CD14-positive monocyte (primary cell): ENCODE measurements at regions not wholly inside any gene's neighbourhood (a gene's known extent, or its start where the extent isn't known, plus 50 kb on each side); places are given as distances from the start of the nearest gene placed in this dataset.

ENCODE experiments used
- DNase-seq, 3 donors: peaks; one replicate each; pipeline ENCODE4 v3.0.0-alpha.2; 2011 to 2022
- H2AFZ ChIP-seq: 2 replicates; pipeline ENCODE4 v1.6.0; 2012; ENCODE audit warnings: mild to moderate bottlenecking, low read depth, low read length, inconsistent platforms; ENCODE audit not compliant: insufficient read depth, poor library complexity, severe bottlenecking
- H3K27ac ChIP-seq, 2 donors: 1 replicate in 1 of 2; 2 replicates in 1 of 2; pipeline ENCODE4 v1.5.1; 2012 to 2013; ENCODE audit warnings: low read length in 2 of 2, control low read depth in 1 of 2, inconsistent platforms in 1 of 2, low read depth in 1 of 2, mild to moderate bottlenecking in 1 of 2
- H3K27me3 ChIP-seq, 2 donors: one replicate each; pipeline versions ENCODE4 v1.6.0 to v1.6.1; 2011 to 2013; ENCODE audit warnings: low read length in 2 of 2; ENCODE audit not compliant: control insufficient read depth in 2 of 2, insufficient read depth in 2 of 2
- H3K36me3 ChIP-seq, 2 donors: replicated peaks in 1 of 2; 1 replicate in 1 of 2; 2 replicates in 1 of 2; pipeline versions ENCODE4 v1.5.1 to v1.6.1; 2012 to 2013; ENCODE audit warnings: low read length in 2 of 2, control low read depth in 1 of 2, inconsistent platforms in 1 of 2, mild to moderate bottlenecking in 1 of 2; ENCODE audit not compliant: insufficient read depth in 2 of 2, control insufficient read depth in 1 of 2
- H3K4me1 ChIP-seq, 2 donors: 1 replicate in 1 of 2; 2 replicates in 1 of 2; pipeline versions ENCODE4 v1.5.1 to v1.6.1; 2012 to 2013; ENCODE audit warnings: low read length in 2 of 2, control low read depth in 1 of 2, inconsistent platforms in 1 of 2, mild to moderate bottlenecking in 1 of 2, moderate library complexity in 1 of 2; ENCODE audit not compliant: insufficient read depth in 2 of 2, control insufficient read depth in 1 of 2
- H3K4me2 ChIP-seq: replicated peaks from 2 replicates; pipeline ENCODE3; 2012; ENCODE audit warnings: low read length, moderate library complexity, mild to moderate bottlenecking; ENCODE audit not compliant: poor library complexity, severe bottlenecking; ENCODE audit errors: extremely low read depth
- H3K4me3 ChIP-seq, 3 experiments: fragments of 200-600 bp in 1 of 3; sonication (generic) in 1 of 3; replicated peaks in 1 of 3; 1 replicate in 2 of 3; 2 replicates in 1 of 3; pipeline ENCODE4 v1.5.1; 2011 to 2013; ENCODE audit warnings: low read length in 3 of 3, mild to moderate bottlenecking in 3 of 3, control low read depth in 2 of 3, low read depth in 2 of 3, inconsistent platforms in 1 of 3, moderate library complexity in 1 of 3
- H3K79me2 ChIP-seq: 2 replicates; pipeline ENCODE4 v1.6.0; 2012; ENCODE audit warnings: mild to moderate bottlenecking, control low read depth, inconsistent platforms, low read length, moderate library complexity; ENCODE audit not compliant: insufficient read depth
- H3K9ac ChIP-seq: 2 replicates; pipeline ENCODE4 v1.6.0; 2017; ENCODE audit warnings: low read length, mild to moderate bottlenecking; ENCODE audit not compliant: insufficient read depth, poor library complexity, severe bottlenecking
- H3K9me3 ChIP-seq, 2 donors: replicated peaks in 1 of 2; 1 replicate in 1 of 2; 2 replicates in 1 of 2; pipeline versions ENCODE4 v1.5.1 to v1.6.1; 2012 to 2013; ENCODE audit warnings: low read length in 2 of 2, control low read depth in 1 of 2; ENCODE audit not compliant: control insufficient read depth in 1 of 2, insufficient read depth in 1 of 2
- H4K20me1 ChIP-seq: 2 replicates; pipeline ENCODE4 v1.6.0; 2012; ENCODE audit warnings: mild to moderate bottlenecking, low read length, control low read depth, moderate library complexity; ENCODE audit not compliant: insufficient read depth
- H3K27ac Mint-ChIP-seq, 7 donors: one replicate each; pipeline ENCODE4 v1.8.0; 2020; ENCODE audit warnings: mild to moderate bottlenecking in 7 of 7, mixed read lengths in 7 of 7, moderate library complexity in 6 of 7, inconsistent platforms in 2 of 7
- H3K27me3 Mint-ChIP-seq, 3 donors: one replicate each; pipeline ENCODE4 v1.8.0; 2021 to 2022; ENCODE audit warnings: low read depth in 3 of 3, mild to moderate bottlenecking in 3 of 3, mixed read lengths in 3 of 3, moderate library complexity in 3 of 3, inconsistent platforms in 1 of 3
- H3K36me3 Mint-ChIP-seq, 2 donors: one replicate each; pipeline ENCODE4 v1.8.0; 2020; ENCODE audit warnings: mixed read lengths in 2 of 2, inconsistent platforms in 1 of 2, mild to moderate bottlenecking in 1 of 2
- H3K4me1 Mint-ChIP-seq: one replicate; pipeline ENCODE4 v1.8.0; 2020; ENCODE audit warnings: mild to moderate bottlenecking, mixed read lengths
- H3K4me3 Mint-ChIP-seq, 2 donors: one replicate each; pipeline ENCODE4 v1.8.0; 2020; ENCODE audit warnings: mild to moderate bottlenecking in 2 of 2, mixed read lengths in 2 of 2, moderate library complexity in 1 of 2
- H3K9me3 Mint-ChIP-seq, 7 donors: one replicate each; pipeline ENCODE4 v1.8.0; 2020 to 2022; ENCODE audit warnings: mixed read lengths in 7 of 7, mild to moderate bottlenecking in 6 of 7, moderate library complexity in 6 of 7, inconsistent platforms in 2 of 7
- WGBS: methylation state at CpG from one replicate; pipeline ENCODE4 v1.1.5; 2013; ENCODE audit warnings: missing lambda C conversion rate; ENCODE audit not compliant: insufficient coverage; 5-methylcytosine and 5-hydroxymethylcytosine counted together
- intact Hi-C, 2 donors: fragments of 100-400 bp; cut with micrococcal nuclease; formaldehyde crosslinking; loops; one replicate each; pipeline versions ENCODE4 v1.15.0 to v1.15.1; 2023
- TF ChIP-seq, protein P1 (sequence below): fragments of 200-600 bp; IDR thresholded peaks from one replicate; pipeline ENCODE4 v1.8.0; 2022; ENCODE audit warnings: antibody characterized with exemption, mild to moderate bottlenecking

DNA sequence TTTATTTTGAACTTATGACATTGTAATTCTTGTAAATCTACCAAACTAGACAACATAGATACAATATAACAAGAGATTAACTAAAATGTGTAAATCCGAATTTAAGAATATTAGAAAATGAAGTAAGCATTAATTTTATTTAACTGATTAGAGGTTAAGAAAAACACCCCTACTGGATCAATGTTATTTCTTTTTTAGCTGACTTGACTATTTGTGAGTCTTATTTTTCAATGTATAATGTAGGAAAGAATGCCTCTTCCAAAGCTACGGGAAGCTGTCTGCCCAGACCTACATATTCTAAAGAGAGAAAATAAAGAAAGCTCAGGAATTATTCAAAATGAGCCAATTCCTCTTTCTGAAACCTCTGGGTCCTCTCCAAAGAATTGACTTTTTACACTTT, 490.8 kb upstream of the CDH7 start:
- no peaks in the 10 kb centered on the region for H3K9me3 ChIP-seq
- Mint-ChIP-seq H3K9me3 (peaks cover 0 to 3% (median 0%) of the 10 kb centered on the region in 7 donors), H3K27me3 (no peaks in the 10 kb centered on the region), H3K4me1 (no peaks in the 10 kb centered on the region), H3K4me3 (no peak overlapping the region), H3K27ac (no peak overlapping the region), H3K36me3 (no peaks in the 10 kb centered on the region)
- no peak overlapping the region for H2AFZ ChIP-seq
- no peaks in the 10 kb centered on the region for H3K36me3 ChIP-seq
- no peaks in the 10 kb centered on the region for H3K27me3 ChIP-seq
- TF ChIP-seq, protein P1, sequence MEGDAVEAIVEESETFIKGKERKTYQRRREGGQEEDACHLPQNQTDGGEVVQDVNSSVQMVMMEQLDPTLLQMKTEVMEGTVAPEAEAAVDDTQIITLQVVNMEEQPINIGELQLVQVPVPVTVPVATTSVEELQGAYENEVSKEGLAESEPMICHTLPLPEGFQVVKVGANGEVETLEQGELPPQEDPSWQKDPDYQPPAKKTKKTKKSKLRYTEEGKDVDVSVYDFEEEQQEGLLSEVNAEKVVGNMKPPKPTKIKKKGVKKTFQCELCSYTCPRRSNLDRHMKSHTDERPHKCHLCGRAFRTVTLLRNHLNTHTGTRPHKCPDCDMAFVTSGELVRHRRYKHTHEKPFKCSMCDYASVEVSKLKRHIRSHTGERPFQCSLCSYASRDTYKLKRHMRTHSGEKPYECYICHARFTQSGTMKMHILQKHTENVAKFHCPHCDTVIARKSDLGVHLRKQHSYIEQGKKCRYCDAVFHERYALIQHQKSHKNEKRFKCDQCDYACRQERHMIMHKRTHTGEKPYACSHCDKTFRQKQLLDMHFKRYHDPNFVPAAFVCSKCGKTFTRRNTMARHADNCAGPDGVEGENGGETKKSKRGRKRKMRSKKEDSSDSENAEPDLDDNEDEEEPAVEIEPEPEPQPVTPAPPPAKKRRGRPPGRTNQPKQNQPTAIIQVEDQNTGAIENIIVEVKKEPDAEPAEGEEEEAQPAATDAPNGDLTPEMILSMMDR = no peak
- no peaks in the 10 kb centered on the region for H4K20me1 ChIP-seq
- H3K4me3 ChIP-seq = no peak overlapping the region
- H3K4me1 ChIP-seq = no peaks in the 10 kb centered on the region
- WGBS = no CpG with 5 or more reads among the region's 2 CpGs
- H3K4me2 ChIP-seq = no peak overlapping the region
- H3K79me2 ChIP-seq = no peaks in the 10 kb centered on the region
- intact Hi-C loops = no loop called here
- no peak overlapping the region for H3K27ac ChIP-seq
- no peak for DNase-seq
- no peak overlapping the region for H3K9ac ChIP-seq

DNA sequence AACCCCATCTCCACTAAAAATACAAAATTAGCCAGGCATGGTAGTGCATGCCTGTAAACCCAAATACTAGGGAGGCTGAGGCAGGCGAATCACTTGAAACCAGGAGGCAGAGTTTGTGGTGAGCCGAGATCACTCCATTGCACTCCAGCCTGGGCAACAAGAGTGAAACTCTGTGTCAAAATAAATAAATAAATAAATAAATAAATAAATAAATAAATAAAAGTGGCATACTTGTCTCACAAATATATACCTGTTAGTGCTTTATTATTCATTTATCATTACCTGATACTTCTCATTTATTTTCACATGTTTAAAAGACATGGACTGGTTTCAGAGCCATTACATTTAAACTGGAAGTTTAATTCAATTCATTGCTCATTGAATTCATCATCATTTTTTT, 491.4 kb upstream of the CDH7 start:
- intact Hi-C loops = no loop called here
- peaks cover 0 to 3% (median 0%) of the 10 kb centered on the region in 7 donors for H3K9me3 Mint-ChIP-seq
- TF ChIP-seq, protein P1 = no peak
- no peaks in the 10 kb centered on the region for H3K27me3 Mint-ChIP-seq
- no peak overlapping the region for H3K27ac Mint-ChIP-seq
- Histone ChIP-seq H3K4me3 (no peak overlapping the region), H3K9me3 (no peaks in the 10 kb centered on the region), H3K27ac (no peak overlapping the region), H3K4me1 (no peaks in the 10 kb centered on the region), H3K4me2 (no peak overlapping the region), H3K9ac (no peak overlapping the region), H3K27me3 (no peaks in the 10 kb centered on the region), H3K79me2 (no peaks in the 10 kb centered on the region), H3K36me3 (no peaks in the 10 kb centered on the region), H2AFZ (no peak overlapping the region), H4K20me1 (no peaks in the 10 kb centered on the region)
- no peak for DNase-seq
- H3K4me1 Mint-ChIP-seq = no peaks in the 10 kb centered on the region
- no peaks in the 10 kb centered on the region for H3K36me3 Mint-ChIP-seq
- no peak overlapping the region for H3K4me3 Mint-ChIP-seq
- WGBS = no CpG with 5 or more reads among the region's 2 CpGs
